ENCODE measurements at regions not wholly inside any gene's neighbourhood (a gene's known extent, or its start where the extent isn't known, plus 50 kb on each side); places are given as distances from the start of the nearest gene placed in this dataset.

DNA sequence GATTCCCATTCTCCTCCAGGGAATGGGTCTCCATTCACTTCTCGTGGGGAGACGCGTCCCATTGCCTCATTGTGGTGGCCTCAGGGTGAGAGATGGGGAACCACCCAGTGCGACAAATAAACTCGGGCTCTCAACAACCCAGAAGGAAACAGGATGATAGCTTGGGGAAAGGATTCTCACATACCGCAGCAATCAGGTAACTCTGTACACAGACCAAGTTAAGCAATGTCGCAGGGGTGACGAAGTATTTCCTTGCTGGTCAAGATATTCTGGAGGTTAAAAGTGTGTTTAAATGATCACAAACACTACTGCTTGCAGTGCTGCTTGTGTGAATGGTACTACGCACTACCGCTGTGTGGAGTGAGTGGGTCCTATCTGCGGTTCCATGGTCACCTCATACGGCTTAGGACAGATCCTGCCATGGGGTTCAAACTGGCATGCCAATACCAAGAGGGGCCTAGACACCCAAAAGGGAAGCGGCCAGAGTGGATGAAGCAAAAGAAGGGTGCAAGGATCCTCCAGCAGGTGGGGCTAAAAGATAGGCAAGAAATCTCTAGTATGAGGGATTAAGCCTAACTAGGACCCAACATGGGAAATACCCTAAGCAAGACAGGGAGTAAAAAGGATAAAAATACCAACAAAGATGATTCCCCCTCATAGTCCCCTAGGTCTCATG, 143.8 kb upstream of the TMEM106B start:
- ATAC-seq (ENCODE audit: insufficient number of reproducible peaks, low FRiP score, low read depth) (no peak), DNase-seq (ENCODE audit: low spot score) (no peak)
- no peaks in the 10 kb centered on the region for H3K9me3 ChIP-seq
- TF ChIP-seq, protein P1, sequence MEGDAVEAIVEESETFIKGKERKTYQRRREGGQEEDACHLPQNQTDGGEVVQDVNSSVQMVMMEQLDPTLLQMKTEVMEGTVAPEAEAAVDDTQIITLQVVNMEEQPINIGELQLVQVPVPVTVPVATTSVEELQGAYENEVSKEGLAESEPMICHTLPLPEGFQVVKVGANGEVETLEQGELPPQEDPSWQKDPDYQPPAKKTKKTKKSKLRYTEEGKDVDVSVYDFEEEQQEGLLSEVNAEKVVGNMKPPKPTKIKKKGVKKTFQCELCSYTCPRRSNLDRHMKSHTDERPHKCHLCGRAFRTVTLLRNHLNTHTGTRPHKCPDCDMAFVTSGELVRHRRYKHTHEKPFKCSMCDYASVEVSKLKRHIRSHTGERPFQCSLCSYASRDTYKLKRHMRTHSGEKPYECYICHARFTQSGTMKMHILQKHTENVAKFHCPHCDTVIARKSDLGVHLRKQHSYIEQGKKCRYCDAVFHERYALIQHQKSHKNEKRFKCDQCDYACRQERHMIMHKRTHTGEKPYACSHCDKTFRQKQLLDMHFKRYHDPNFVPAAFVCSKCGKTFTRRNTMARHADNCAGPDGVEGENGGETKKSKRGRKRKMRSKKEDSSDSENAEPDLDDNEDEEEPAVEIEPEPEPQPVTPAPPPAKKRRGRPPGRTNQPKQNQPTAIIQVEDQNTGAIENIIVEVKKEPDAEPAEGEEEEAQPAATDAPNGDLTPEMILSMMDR (IDR thresholded peaks at IDR 0.05): peak; percentile 11
- no peaks in the 10 kb centered on the region for H3K36me3 ChIP-seq
- no peaks in the 10 kb centered on the region for H3K4me1 ChIP-seq (ENCODE audit: control insufficient read depth in 1 of 2, low read depth in 2 of 2)
- no peak overlapping the region for H3K4me3 ChIP-seq
- H3K27me3 ChIP-seq (replicated peaks; ENCODE audit: insufficient read depth): no peaks in the 10 kb centered on the region
- H3K27ac ChIP-seq: no peak overlapping the region

DNA sequence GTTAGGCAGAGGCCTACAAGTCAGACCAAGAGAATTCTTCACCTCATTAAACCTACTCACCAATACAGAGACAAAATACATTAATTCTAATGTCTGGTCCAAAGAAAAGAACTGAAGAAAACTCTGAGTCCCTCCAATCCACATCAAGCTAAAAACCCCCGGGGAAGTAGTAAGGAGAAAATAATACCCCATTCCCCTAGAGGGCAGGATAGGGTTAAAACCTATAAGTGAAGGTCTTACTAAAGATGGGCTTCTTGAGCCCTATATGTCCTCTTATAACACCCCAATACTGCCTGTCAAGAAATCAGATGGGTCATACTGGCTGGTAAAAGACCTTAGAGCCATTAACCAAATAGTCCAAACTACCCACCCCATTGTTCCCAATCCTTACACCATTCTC, 141.3 kb upstream of the TMEM106B start:
- ATAC-seq (ENCODE audit: insufficient number of reproducible peaks, low FRiP score, low read depth): no peak
- H3K36me3 ChIP-seq: no peaks in the 10 kb centered on the region
- H3K27me3 ChIP-seq (replicated peaks; ENCODE audit: insufficient read depth): no peaks in the 10 kb centered on the region
- H3K27ac ChIP-seq: no peak overlapping the region
- no peaks in the 10 kb centered on the region for H3K9me3 ChIP-seq
- no peak for DNase-seq (ENCODE audit: low spot score)
- H3K4me1 ChIP-seq (ENCODE audit: control insufficient read depth in 1 of 2, low read depth in 2 of 2): no peaks in the 10 kb centered on the region
- TF ChIP-seq, protein P1 (IDR thresholded peaks at IDR 0.05): no peak
- H3K4me3 ChIP-seq: no peak overlapping the region

DNA sequence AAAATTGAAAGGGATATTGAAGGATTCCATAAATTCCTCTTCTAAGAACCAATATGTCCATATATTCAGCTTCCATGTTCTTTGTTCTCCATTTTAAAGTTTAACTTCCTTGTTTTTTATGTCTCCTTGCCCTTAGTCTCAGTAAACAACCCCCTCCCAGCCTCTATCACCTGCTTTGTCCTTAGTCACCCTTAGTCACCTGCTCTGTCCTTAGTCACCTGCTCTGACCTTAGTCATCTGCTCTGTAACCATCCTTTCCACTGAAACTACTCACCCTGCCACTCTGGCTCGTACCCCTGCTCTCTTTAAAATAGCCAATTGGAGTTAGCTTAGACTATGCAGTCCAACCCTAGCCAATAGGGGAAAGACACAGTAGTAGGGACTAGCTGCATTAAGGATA, 136.2 kb upstream of the TMEM106B start:
- H3K4me3 ChIP-seq: no peak overlapping the region
- H3K27ac ChIP-seq: no peak overlapping the region
- no peak for ATAC-seq (ENCODE audit: insufficient number of reproducible peaks, low FRiP score, low read depth)
- DNase-seq (ENCODE audit: low spot score): no peak
- no peaks in the 10 kb centered on the region for H3K36me3 ChIP-seq
- H3K9me3 ChIP-seq: peaks cover 3% of the 10 kb centered on the region
- H3K4me1 ChIP-seq (ENCODE audit: control insufficient read depth in 1 of 2, low read depth in 2 of 2): no peaks in the 10 kb centered on the region
- TF ChIP-seq, protein P1 (IDR thresholded peaks at IDR 0.05): no peak
- H3K27me3 ChIP-seq (replicated peaks; ENCODE audit: insufficient read depth): no peaks in the 10 kb centered on the region

DNA sequence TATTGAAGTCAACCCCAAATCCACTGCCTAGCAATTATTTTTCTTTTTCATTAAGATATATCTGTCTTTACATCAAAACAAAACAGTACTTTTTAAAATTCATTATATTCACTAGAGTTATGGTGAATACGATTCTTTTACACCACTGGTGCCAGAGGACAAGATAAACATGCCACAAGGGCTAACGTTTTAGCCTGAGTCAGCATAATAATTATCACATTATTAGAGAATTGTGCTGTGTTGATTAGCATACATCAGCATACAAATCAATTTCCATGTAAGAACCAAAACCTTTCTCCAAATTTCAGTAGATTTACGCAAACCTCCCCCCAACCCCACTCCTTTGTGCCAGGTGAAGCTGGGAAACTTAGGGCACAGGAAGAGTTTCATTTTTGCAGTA, 131.1 kb upstream of the TMEM106B start:
- no peak for DNase-seq (ENCODE audit: low spot score)
- TF ChIP-seq, protein P1 (IDR thresholded peaks at IDR 0.05): no peak

DNA sequence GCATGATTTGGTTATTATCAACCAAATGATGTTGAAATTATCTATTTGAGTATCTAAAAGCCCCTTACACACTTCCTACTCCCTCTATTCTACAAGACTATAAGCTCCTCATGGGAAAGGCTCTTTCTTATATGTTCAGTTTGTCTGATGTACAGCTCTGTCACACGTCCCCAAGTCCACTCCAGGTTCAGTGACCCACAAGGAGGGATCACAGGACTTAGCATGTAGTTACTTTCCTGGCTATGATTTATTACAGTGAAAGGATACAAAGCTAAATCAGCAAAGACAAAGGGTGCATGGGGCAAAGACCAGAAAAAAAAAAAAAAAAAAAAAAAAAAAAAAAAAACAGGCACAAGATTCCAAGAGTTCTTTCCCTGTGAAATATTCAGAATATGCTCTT, 125.6 kb upstream of the TMEM106B start:
- TF ChIP-seq, protein P1 (IDR thresholded peaks at IDR 0.05): no peak
- Histone ChIP-seq H3K4me3 (no peak overlapping the region), H3K9me3 (no peaks in the 10 kb centered on the region), H3K36me3 (no peaks in the 10 kb centered on the region), H3K4me1 (ENCODE audit: control insufficient read depth in 1 of 2, low read depth in 2 of 2) (no peaks in the 10 kb centered on the region), H3K27ac (no peak overlapping the region), H3K27me3 (replicated peaks; ENCODE audit: insufficient read depth) (no peaks in the 10 kb centered on the region)
- ATAC-seq (ENCODE audit: insufficient number of reproducible peaks, low FRiP score, low read depth): no peak
- no peak for DNase-seq (ENCODE audit: low spot score)

More for the DNA sequence above, 131.1 kb upstream of the TMEM106B start:
- H3K4me1 ChIP-seq (ENCODE audit: control insufficient read depth in 1 of 2, low read depth in 2 of 2): no peaks in the 10 kb centered on the region
- no peak overlapping the region for H3K4me3 ChIP-seq
- no peaks in the 10 kb centered on the region for H3K27me3 ChIP-seq (replicated peaks; ENCODE audit: insufficient read depth)
- H3K36me3 ChIP-seq: no peaks in the 10 kb centered on the region
- no peak overlapping the region for H3K27ac ChIP-seq
- H3K9me3 ChIP-seq: peaks cover 3% of the 10 kb centered on the region
- no peak for ATAC-seq (ENCODE audit: insufficient number of reproducible peaks, low FRiP score, low read depth)

All from thoracic aorta (tissue), 2 donors.